MG63 (cell line): ENCODE measurements at regions not wholly inside any gene's neighbourhood (a gene's known extent, or its start where the extent isn't known, plus 50 kb on each side); places are given as distances from the start of the nearest gene placed in this dataset.
"Not testable (repeated sequence)": the region's sequence is repeated elsewhere in the genome, so short reads cannot be mapped to it uniquely, and the experiment has no call there.

Source experiments
- DNase-seq: peaks from one replicate; pipeline ENCODE4 v3.0.0-alpha.2; 2020
- H3K27me3 ChIP-seq: fragments of 250-450 bp; sonication (Bioruptor Pico); 2 replicates; pipeline ENCODE4 v1.5.1; 2020; ENCODE audit warnings: mild to moderate bottlenecking, moderate library complexity
- H3K36me3 ChIP-seq: fragments of 250-450 bp; sonication (Bioruptor Pico); 2 replicates; pipeline ENCODE4 v1.5.1; 2020; ENCODE audit warnings: mild to moderate bottlenecking, moderate library complexity
- H3K4me3 ChIP-seq: fragments of 250-450 bp; sonication (Bioruptor Pico); 2 replicates; pipeline ENCODE4 v1.5.1; 2020; ENCODE audit warnings: mild to moderate bottlenecking, moderate library complexity
- H3K9me3 ChIP-seq: fragments of 250-450 bp; sonication (Bioruptor Pico); 2 replicates; pipeline ENCODE4 v1.5.1; 2020; ENCODE audit warnings: mild to moderate bottlenecking, moderate library complexity

GRCh38 chr5:43804723-43805122 is 201.7 kb downstream of the NNT start:
- no peaks in the 10 kb centered on the region for H3K27me3 ChIP-seq
- H3K4me3 ChIP-seq = no peak overlapping the region
- no peaks in the 10 kb centered on the region for H3K36me3 ChIP-seq
- no peak for DNase-seq
- H3K9me3 ChIP-seq = peaks cover 7% of the 10 kb centered on the region

- no peak overlapping the region for H3K4me3 ChIP-seq
- DNase-seq = no peak
- no peaks in the 10 kb centered on the region for H3K36me3 ChIP-seq
- no peaks in the 10 kb centered on the region for H3K27me3 ChIP-seq
- H3K9me3 ChIP-seq = peaks cover 7% of the 10 kb centered on the region
Observed at GRCh38 chr5:43804041-43804440, 201.1 kb downstream of the NNT start.

GRCh38 chr5:43802651-43803050 is 199.7 kb downstream of the NNT start:
- Histone ChIP-seq H3K4me3 (no peak overlapping the region), H3K9me3 (peaks cover 18% of the 10 kb centered on the region), H3K27me3 (no peaks in the 10 kb centered on the region), H3K36me3 (no peaks in the 10 kb centered on the region)
- DNase-seq = peak; percentile 10

- Histone ChIP-seq H3K9me3 (peaks cover 21% of the 10 kb centered on the region), H3K36me3 (no peaks in the 10 kb centered on the region), H3K27me3 (no peaks in the 10 kb centered on the region), H3K4me3 (no peak overlapping the region)
- peak; percentile 71 for DNase-seq
Observed at GRCh38 chr5:43802119-43802518, 199.1 kb downstream of the NNT start.

GRCh38 chr5:43798740-43799139 is 195.8 kb downstream of the NNT start:
- H3K36me3 ChIP-seq = no peaks in the 10 kb centered on the region
- peaks cover 30% of the 10 kb centered on the region for H3K9me3 ChIP-seq
- H3K4me3 ChIP-seq = no peak overlapping the region
- no peak for DNase-seq
- H3K27me3 ChIP-seq = no peaks in the 10 kb centered on the region

- H3K36me3 ChIP-seq, DNase-seq, H3K27me3 ChIP-seq, H3K4me3 ChIP-seq: not testable (repeated sequence)
- H3K9me3 ChIP-seq = peaks cover 43% of the 10 kb centered on the region
Observed at GRCh38 chr5:43791880-43792279, 188.9 kb downstream of the NNT start.

- no peaks in the 10 kb centered on the region for H3K27me3 ChIP-seq
- H3K4me3 ChIP-seq = no peak overlapping the region
- peaks cover 44% of the 10 kb centered on the region for H3K9me3 ChIP-seq
- DNase-seq = no peak
- no peaks in the 10 kb centered on the region for H3K36me3 ChIP-seq
Observed at GRCh38 chr5:43785198-43785597, 182.2 kb downstream of the NNT start.

- peak; percentile 80 for DNase-seq
- Histone ChIP-seq H3K9me3 (peaks cover 22% of the 10 kb centered on the region), H3K36me3 (no peaks in the 10 kb centered on the region), H3K27me3 (no peaks in the 10 kb centered on the region), H3K4me3 (no peak overlapping the region)
Observed at GRCh38 chr5:43780586-43780985, 177.6 kb downstream of the NNT start.

GRCh38 chr5:43774881-43775399 is 172.0 kb downstream of the NNT start:
- no peaks in the 10 kb centered on the region for H3K27me3 ChIP-seq
- peaks cover 5% of the 10 kb centered on the region for H3K9me3 ChIP-seq
- H3K4me3 ChIP-seq = no peak overlapping the region
- no peak for DNase-seq
- H3K36me3 ChIP-seq = no peaks in the 10 kb centered on the region; the same call in 1 of the 2 replicates

- no peaks in the 10 kb centered on the region; the same call in 1 of the 2 replicates for H3K36me3 ChIP-seq
- DNase-seq = no peak
- no peaks in the 10 kb centered on the region for H3K27me3 ChIP-seq
- no peak overlapping the region for H3K4me3 ChIP-seq
- peaks cover 5% of the 10 kb centered on the region; the same call in 1 of the 2 replicates for H3K9me3 ChIP-seq
Observed at GRCh38 chr5:43773478-43773844, 170.5 kb downstream of the NNT start.

GRCh38 chr5:43772764-43773477 is 169.9 kb downstream of the NNT start:
- H3K36me3 ChIP-seq = no peaks in the 10 kb centered on the region; the same call in 1 of the 2 replicates
- H3K4me3 ChIP-seq = no peak overlapping the region
- peaks cover 3% of the 10 kb centered on the region; the same call in 1 of the 2 replicates for H3K9me3 ChIP-seq
- no peaks in the 10 kb centered on the region for H3K27me3 ChIP-seq
- DNase-seq = peak; percentile 49

GRCh38 chr5:43772458-43772763 is 169.4 kb downstream of the NNT start:
- Histone ChIP-seq H3K36me3 (no peaks in the 10 kb centered on the region; the same call in 1 of the 2 replicates), H3K27me3 (no peaks in the 10 kb centered on the region), H3K9me3 (peaks cover 3% of the 10 kb centered on the region; the same call in 1 of the 2 replicates), H3K4me3 (no peak overlapping the region)
- no peak for DNase-seq

GRCh38 chr5:43771611-43772031 is 168.6 kb downstream of the NNT start:
- Histone ChIP-seq H3K9me3 (0 out of 2 replicates have a peak, but pooled peaks cover 3% of the 10 kb centered on the region), H3K4me3 (no peak overlapping the region), H3K36me3 (no peaks in the 10 kb centered on the region; the same call in 1 of the 2 replicates), H3K27me3 (no peaks in the 10 kb centered on the region)
- no peak for DNase-seq

GRCh38 chr5:43769571-43770355 is 166.8 kb downstream of the NNT start:
- H3K27me3 ChIP-seq = no peaks in the 10 kb centered on the region
- peaks cover 3% of the 10 kb centered on the region; the same call in 1 of the 2 replicates for H3K9me3 ChIP-seq
- H3K4me3 ChIP-seq = no peak overlapping the region
- DNase-seq = peak; percentile 16
- no peaks in the 10 kb centered on the region; the same call in 1 of the 2 replicates for H3K36me3 ChIP-seq
